ENCODE measurements at regions not wholly inside any gene's neighbourhood (a gene's known extent, or its start where the extent isn't known, plus 50 kb on each side); places are given as distances from the start of the nearest gene placed in this dataset.

GRCh38 chr6:144510859-144511258 lies 225.7 kb downstream of the UTRN start:
- TF ChIP-seq, protein P1, sequence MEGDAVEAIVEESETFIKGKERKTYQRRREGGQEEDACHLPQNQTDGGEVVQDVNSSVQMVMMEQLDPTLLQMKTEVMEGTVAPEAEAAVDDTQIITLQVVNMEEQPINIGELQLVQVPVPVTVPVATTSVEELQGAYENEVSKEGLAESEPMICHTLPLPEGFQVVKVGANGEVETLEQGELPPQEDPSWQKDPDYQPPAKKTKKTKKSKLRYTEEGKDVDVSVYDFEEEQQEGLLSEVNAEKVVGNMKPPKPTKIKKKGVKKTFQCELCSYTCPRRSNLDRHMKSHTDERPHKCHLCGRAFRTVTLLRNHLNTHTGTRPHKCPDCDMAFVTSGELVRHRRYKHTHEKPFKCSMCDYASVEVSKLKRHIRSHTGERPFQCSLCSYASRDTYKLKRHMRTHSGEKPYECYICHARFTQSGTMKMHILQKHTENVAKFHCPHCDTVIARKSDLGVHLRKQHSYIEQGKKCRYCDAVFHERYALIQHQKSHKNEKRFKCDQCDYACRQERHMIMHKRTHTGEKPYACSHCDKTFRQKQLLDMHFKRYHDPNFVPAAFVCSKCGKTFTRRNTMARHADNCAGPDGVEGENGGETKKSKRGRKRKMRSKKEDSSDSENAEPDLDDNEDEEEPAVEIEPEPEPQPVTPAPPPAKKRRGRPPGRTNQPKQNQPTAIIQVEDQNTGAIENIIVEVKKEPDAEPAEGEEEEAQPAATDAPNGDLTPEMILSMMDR (IDR thresholded peaks at IDR 0.05; ENCODE audit: low read depth, low read length, poor library complexity, severe bottlenecking): no peak
- TF ChIP-seq EZH2phosphoT487 (IDR thresholded peaks at IDR 0.05; ENCODE audit: borderline replicate concordance, low read length): no peak
